A673 (cell line): ENCODE measurements at regions not wholly inside any gene's neighbourhood (a gene's known extent, or its start where the extent isn't known, plus 50 kb on each side); places are given as distances from the start of the nearest gene placed in this dataset.

Source experiments
- CTCF ChIP-seq: fragments of 300-800, 200-600 bp; sonication (generic); conservative IDR thresholded peaks from 2 replicates; pipeline ENCODE4 v1.5.1; 2017; ENCODE audit warnings: low read depth, mild to moderate bottlenecking, antibody characterized with exemption, low read length, moderate library complexity, mixed read lengths
- EZH2 ChIP-seq: fragments of 200-600 bp; sonication (generic); IDR thresholded peaks from 2 replicates; pipeline ENCODE4 v1.6.1; 2017; ENCODE audit warnings: borderline replicate concordance, low read depth, mild to moderate bottlenecking, mixed read lengths, antibody characterized with exemption, low read length; ENCODE audit not compliant: poor library complexity, severe bottlenecking

DNA sequence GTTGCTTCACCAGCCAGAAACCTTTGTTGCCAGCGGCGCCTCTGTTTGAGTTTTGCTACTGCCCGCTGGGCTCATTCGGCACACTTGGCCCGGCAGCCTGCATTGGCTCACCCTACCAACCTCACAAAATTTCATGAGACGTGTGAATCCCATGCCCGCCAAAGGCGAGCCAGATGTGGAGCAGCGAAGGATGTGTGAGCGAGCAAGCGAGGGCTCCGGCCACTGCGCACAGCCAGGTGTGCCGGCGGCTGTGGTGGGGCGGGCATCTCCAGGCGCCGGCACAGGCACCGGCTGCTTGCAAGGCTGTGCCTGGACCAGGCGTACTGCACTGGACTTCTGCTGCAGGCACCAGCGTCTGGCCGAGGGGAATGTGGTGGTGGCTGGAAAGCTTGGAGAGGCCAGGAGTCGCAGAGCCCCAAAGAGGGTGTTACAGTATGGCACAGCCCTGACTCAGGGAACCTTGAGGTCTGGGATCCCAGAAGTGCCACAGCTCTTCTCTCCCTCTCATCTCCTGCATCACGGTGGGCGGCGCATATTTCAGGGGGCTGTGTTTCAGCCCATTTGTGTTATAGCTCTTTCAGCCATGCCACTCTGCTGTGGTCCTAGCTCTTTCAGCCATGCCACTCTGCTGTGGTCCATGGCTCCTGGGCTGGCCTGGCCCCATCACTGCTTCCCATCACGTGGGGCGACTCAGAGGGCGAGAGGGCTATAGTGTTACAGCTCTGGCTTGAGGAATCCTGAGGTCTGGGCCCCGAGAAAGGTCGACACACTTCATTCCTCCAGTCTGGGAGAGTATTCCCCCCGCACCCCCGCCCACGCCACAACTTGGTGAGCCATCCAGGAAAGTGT, 592.0 kb upstream of the SLITRK5 start:
- no peak for TF ChIP-seq CTCF
- TF ChIP-seq EZH2, result no peak
